IPS-20b (cell line): ENCODE measurements at regions not wholly inside any gene's neighbourhood (a gene's known extent, or its start where the extent isn't known, plus 50 kb on each side); places are given as distances from the start of the nearest gene placed in this dataset.

Experiments used
- H3K27ac ChIP-seq: one replicate; pipeline ENCODE4 v1.5.1; 2013; ENCODE audit warnings: low read length
- H3K27me3 ChIP-seq: 2 replicates; pipeline ENCODE4 v1.6.1; 2013; ENCODE audit warnings: mild to moderate bottlenecking, low read length, inconsistent platforms; ENCODE audit not compliant: insufficient read depth
- H3K36me3 ChIP-seq: 2 replicates; pipeline ENCODE4 v1.6.1; 2013; ENCODE audit warnings: low read depth, mild to moderate bottlenecking, inconsistent platforms, low read length, moderate library complexity; ENCODE audit not compliant: insufficient read depth
- H3K4me1 ChIP-seq: 2 replicates; pipeline ENCODE4 v1.6.1; 2013; ENCODE audit warnings: mild to moderate bottlenecking, control low read depth, inconsistent platforms, low read length, moderate library complexity; ENCODE audit not compliant: insufficient read depth
- H3K4me3 ChIP-seq: 2 replicates; pipeline ENCODE4 v1.5.1; 2013; ENCODE audit warnings: mild to moderate bottlenecking, low read length, inconsistent platforms
- H3K9ac ChIP-seq: 2 replicates; pipeline ENCODE4 v1.6.1; 2013; ENCODE audit warnings: low read depth, mild to moderate bottlenecking, inconsistent platforms, low read length, moderate library complexity
- H3K9me3 ChIP-seq: 2 replicates; pipeline ENCODE4 v1.6.1; 2013; ENCODE audit warnings: mild to moderate bottlenecking, low read depth, low read length, inconsistent platforms; ENCODE audit not compliant: insufficient read depth

DNA sequence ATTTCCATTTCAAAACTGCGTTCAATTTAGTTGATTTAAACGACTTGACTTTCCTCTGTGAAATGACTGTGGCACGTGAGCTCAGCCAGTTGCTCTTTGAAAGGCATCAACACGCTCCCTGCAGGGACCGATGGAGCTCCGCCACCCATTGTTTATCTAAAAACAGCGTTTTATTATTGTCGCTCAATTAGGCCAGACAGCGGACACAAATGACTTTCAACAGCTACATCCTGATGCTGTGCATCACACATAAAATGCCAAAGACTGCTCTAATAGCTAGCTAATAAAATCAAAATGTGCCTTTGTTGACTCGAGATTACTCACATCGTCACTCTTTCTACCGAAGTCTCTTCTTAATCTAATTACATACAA lies 332.5 kb downstream of the CD83 start:
- peaks cover 9% of the 10 kb centered on the region for H3K9me3 ChIP-seq
- H3K27ac ChIP-seq = no peak overlapping the region
- peaks cover 14% of the 10 kb centered on the region; the same call in 1 of the 2 replicates for H3K27me3 ChIP-seq
- no peak overlapping the region for H3K9ac ChIP-seq
- no peak overlapping the region; the same call in 1 of the 2 replicates for H3K4me3 ChIP-seq
- H3K4me1 ChIP-seq = peaks cover 13% of the 10 kb centered on the region; the same call in 1 of the 2 replicates
- no peaks in the 10 kb centered on the region for H3K36me3 ChIP-seq

DNA sequence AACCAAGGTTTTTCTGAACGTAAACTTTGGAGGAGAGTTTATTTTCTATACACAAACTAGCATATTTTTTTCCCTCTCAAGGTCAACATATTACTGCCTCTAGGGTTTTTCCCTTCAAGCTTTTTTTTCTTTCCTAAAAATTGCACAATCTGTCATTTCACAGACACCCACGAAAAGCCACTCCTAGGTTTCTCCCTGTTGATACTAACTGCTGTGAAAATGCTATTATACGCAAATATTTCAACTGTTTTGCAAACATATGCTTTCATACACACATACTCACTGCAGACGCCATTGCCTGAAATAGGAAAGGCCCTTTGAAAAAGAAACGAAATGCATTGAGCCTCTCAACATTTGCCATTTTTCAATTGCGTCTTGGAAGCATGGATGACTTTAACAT lies 333.0 kb downstream of the CD83 start:
- Histone ChIP-seq H3K36me3 (no peaks in the 10 kb centered on the region), H3K4me1 (peaks cover 13% of the 10 kb centered on the region; the same call in 1 of the 2 replicates), H3K27ac (no peak overlapping the region), H3K27me3 (peaks cover 14% of the 10 kb centered on the region; the same call in 1 of the 2 replicates), H3K9me3 (peaks cover 9% of the 10 kb centered on the region), H3K4me3 (no peak overlapping the region), H3K9ac (no peak overlapping the region)

DNA sequence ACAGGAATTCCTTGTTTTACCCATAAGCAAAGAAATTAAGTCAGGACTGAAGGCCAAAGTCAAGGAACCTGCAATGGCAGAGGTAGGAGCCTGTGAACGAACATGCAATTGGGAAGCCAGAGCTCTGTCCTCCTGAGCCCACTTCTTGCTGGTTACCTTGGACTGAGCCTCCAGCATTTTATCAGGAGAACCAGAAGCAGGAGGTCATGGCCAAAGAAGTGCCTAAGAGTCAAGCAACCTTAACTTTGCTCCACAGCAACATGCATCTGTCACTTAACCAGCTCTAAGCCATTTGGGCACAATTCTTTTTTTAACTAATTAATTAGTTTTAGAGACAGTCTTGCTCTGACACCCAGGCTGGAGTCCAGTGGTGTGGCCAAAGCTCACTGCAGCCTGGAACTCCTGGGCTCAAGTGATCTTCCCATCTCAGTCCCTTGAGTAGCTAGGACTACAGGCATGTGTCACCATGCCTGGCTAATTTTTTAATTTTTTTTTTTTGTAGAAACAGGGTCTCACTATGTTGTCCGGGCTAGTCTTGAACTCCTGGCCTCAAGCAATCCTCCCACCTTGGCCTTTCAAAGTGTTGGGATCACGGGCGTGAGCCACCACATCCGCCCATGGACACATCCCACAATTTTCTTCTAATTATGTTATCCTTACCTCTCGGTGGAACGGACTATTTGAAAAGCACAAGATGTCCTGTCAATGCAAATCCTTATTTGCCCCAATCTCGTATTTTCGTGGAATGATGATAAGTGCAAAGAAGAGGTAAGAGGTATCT lies 334.2 kb downstream of the CD83 start:
- H3K36me3 ChIP-seq = no peaks in the 10 kb centered on the region
- no peak overlapping the region for H3K27ac ChIP-seq
- H3K27me3 ChIP-seq = peaks cover 14% of the 10 kb centered on the region; the same call in 1 of the 2 replicates
- H3K9ac ChIP-seq = no peak overlapping the region
- H3K9me3 ChIP-seq = peaks cover 9% of the 10 kb centered on the region
- peaks cover 13% of the 10 kb centered on the region; the same call in 1 of the 2 replicates for H3K4me1 ChIP-seq
- no peak overlapping the region for H3K4me3 ChIP-seq

DNA sequence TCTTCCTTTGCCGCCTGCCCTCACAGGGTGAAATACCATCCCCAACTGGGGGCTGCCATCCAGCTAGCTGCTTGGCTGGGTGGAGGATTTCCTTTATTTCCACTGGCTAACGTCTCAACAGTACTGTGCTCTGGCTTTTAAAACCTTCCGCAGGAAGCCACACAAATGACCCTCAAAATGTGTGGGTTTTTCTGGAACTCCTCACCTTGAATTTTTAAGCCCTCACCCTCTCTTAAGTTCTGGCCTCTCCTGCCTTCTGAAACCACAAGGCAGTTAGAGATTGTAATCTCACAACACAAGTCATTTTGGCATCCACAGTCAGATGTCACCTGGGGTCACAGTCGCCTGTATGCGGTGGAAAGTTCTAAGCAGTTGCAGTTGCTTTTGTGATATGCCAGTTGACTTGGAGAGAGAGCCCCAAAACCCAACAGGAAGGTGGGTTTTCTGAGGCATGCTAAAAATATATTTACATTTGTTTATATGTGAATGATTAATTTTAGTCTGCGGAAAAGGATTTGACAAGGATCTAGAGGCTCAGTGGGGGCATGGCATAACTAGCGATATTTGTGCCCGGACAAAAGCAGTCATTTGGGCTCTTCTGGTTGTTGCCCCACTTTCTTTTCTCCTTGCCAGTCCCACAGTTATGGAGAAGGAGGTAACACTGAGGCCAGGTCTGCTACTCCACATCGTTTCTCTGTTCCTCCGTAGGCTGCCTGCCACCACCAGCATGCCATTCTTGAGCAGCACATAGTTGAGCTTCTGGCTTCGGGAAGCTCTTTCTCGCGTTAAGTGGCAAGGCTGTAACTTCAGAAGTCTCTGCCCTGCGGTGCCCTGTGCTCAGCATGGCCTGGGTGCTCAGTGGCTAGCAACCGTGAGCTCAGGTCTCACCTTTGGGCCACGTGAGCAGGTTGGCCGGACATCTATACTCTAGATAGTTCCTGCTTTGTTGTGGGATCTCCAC lies 335.3 kb downstream of the CD83 start:
- H3K27me3 ChIP-seq = peaks cover 14% of the 10 kb centered on the region; the same call in 1 of the 2 replicates
- H3K36me3 ChIP-seq = no peaks in the 10 kb centered on the region
- no peak overlapping the region for H3K27ac ChIP-seq
- H3K9ac ChIP-seq = no peak overlapping the region
- peaks cover 13% of the 10 kb centered on the region; the same call in 1 of the 2 replicates for H3K4me1 ChIP-seq
- peaks cover 6% of the 10 kb centered on the region for H3K9me3 ChIP-seq
- H3K4me3 ChIP-seq = no peak overlapping the region

DNA sequence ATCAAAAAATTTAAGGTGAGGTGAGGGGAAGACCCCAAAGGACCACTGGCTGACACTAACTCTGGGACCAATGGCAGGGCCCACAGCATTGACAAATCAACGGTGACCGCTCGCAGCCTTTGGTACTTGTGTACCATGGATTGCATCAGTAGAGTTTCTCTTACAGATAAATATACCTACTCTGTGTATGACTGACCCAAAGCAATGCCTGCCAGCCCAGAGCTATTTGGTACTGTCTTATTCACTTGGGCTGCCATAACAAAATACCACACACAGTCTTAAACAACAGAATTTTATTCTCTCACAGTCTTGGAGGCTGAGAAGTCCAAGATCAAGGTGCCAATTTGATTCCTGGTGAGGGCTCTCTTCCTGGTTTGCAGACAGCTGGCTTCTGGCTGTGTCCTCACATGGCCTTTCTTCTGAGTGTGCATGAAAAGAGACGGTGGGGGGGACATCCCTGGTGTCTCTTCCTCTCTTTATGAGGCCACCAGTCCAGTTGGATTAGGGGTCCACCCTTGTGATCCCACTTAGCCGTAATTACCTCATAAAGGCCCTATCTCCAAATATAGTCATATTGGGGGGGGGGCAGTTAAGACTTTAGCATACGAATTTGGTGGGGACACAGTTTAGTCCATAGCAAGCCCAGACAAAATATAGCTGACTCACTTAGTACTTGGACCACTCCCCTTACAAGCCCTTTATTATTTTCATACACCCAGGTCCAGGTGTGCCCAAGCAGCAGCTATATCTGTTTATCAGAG lies 336.3 kb downstream of the CD83 start:
- Histone ChIP-seq H3K36me3 (no peaks in the 10 kb centered on the region), H3K4me1 (peaks cover 13% of the 10 kb centered on the region; the same call in 1 of the 2 replicates), H3K4me3 (no peak overlapping the region), H3K27ac (no peak overlapping the region), H3K9ac (no peak overlapping the region), H3K27me3 (peaks cover 14% of the 10 kb centered on the region; the same call in 1 of the 2 replicates), H3K9me3 (no peaks in the 10 kb centered on the region)

DNA sequence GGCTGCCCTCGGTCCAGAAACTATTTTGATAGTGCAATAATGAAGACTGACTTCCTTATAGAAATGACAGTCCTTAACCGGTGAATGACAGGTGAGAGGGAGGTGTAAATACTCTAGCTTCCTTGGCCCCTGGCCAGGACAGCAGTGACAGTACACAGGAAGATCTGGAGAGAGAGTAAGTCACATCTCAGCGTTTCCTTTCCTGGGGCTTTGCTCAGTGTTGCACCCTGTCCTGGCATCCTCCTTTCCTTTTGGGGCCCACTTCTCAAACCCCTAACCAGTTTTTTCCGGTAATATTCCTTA lies 336.9 kb downstream of the CD83 start:
- no peaks in the 10 kb centered on the region for H3K36me3 ChIP-seq
- H3K27ac ChIP-seq = no peak overlapping the region
- peaks cover 12% of the 10 kb centered on the region; the same call in 1 of the 2 replicates for H3K4me1 ChIP-seq
- no peak overlapping the region for H3K4me3 ChIP-seq
- H3K9ac ChIP-seq = no peak overlapping the region
- peaks cover 14% of the 10 kb centered on the region; the same call in 1 of the 2 replicates for H3K27me3 ChIP-seq
- no peaks in the 10 kb centered on the region for H3K9me3 ChIP-seq

DNA sequence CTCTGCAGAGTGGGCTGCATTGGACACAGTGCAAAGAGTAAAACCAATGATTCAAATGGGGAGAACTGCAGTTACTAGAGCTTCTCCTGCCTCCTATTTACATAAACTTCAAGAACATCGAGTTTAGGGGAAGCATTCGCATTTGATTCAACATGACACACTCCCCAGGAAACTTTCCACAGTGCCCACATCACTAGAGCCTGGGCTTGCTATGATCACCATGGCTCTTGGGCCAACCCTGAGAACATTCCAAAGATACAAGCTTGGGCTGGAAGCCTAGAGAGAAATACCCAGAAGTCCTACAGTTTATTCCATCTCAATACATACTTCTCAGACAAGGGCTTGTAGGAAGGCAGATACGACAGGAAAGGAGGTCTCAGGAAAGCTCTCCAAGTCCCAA lies 337.9 kb downstream of the CD83 start:
- Histone ChIP-seq H3K4me1 (peaks cover 2% of the 10 kb centered on the region; the same call in 1 of the 2 replicates), H3K27ac (no peak overlapping the region), H3K9me3 (no peaks in the 10 kb centered on the region), H3K9ac (no peak overlapping the region), H3K27me3 (peaks cover 12% of the 10 kb centered on the region; the same call in 1 of the 2 replicates), H3K4me3 (no peak overlapping the region), H3K36me3 (no peaks in the 10 kb centered on the region)

DNA sequence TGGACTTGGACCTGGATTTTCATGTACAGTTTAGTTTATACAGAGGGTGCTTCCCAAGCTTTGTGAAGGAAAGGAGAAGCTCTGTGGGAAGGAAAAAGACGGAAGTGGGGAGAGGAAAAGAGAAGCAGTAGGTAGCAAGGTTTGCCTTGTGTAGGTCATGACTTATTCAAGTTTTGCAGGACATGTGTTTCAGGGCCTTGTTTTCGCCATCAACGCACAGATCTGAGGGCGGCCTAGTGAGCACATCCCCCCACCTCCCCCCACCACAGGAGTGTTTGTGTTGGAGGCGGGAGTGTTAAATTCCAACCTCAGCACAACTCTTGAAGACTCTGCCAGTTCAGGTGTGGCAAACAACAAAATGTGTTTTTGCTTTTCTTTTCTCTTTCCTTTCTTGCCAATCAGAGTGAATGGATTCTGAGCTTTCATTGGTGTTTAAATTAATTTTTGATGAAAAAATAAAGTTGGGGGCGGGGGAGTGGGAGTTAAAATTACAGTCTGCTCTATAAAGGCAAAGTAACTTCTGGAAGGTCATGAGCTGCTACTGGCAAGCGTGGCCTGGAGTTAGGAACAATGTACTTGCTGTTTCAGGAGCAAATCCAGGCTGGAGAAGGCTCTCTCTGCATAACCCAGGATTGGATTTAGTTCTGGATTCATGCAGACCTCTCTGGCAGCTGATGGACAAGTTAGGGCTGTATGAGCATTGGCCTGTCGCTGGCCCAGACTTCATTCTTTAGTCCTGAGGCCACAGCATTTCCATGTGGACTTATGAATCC lies 338.5 kb downstream of the CD83 start:
- Histone ChIP-seq H3K27ac (no peak overlapping the region), H3K9ac (no peak overlapping the region), H3K36me3 (no peaks in the 10 kb centered on the region)

DNA sequence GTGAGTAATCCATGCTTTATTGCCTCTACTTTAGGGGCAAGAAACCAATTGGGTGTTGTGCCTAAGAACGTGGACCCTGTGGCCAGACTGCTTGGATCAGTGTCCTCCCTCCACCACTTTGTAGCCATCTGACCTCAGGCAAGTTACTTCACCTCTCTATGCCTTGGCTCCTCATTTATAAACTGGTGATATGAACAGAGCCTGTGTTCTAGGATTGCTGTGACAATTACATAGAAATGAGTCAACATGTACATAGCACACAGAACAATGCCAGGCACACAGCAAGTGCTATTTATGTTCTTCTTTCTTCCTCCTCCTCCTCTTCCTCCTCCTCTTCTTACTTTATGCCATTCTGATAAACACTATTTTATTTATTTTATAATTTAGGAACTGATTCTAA lies 339.4 kb downstream of the CD83 start:
- Histone ChIP-seq H3K4me1 (no peaks in the 10 kb centered on the region), H3K4me3 (no peak overlapping the region), H3K9ac (no peak overlapping the region), H3K36me3 (no peaks in the 10 kb centered on the region), H3K9me3 (no peaks in the 10 kb centered on the region), H3K27ac (no peak overlapping the region), H3K27me3 (no peaks in the 10 kb centered on the region)

More for the DNA sequence above, 338.5 kb downstream of the CD83 start:
- Histone ChIP-seq H3K27me3 (peaks cover 5% of the 10 kb centered on the region; the same call in 1 of the 2 replicates), H3K4me1 (no peaks in the 10 kb centered on the region), H3K4me3 (no peak overlapping the region), H3K9me3 (no peaks in the 10 kb centered on the region)

DNA sequence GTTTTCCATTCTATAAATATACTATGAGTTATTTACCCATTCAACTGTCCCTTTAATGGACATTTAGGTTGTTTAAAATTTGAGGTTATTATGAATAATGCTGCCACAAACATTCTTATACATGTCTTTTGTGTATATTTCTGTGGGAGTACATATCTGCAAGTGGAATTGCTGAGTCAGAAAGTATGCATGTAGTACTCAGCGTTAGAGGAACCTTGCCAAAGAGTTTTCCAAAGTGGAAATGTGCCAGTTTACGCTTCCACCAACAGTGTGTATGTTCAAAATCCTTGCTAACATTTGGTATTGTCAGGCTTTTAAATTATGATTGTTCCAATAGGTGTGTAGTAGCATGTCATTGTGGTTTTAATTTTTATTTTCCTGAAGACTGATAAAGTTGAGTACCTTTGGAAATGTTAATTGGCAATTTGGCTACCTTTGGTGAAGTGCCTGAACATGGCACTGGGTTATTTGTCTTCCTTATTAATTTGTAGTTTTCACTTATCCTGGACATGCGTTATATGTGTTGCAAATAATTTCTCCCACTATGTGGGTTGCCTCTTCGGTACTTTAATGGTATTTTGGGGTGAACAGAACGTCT lies 341.2 kb downstream of the CD83 start:
- Histone ChIP-seq H3K9ac (no peak overlapping the region), H3K9me3 (no peaks in the 10 kb centered on the region; the same call in 1 of the 2 replicates)

More for the DNA sequence above, 341.2 kb downstream of the CD83 start:
- Histone ChIP-seq H3K27me3 (no peaks in the 10 kb centered on the region), H3K4me1 (no peaks in the 10 kb centered on the region), H3K27ac (no peak overlapping the region), H3K36me3 (no peaks in the 10 kb centered on the region), H3K4me3 (no peak overlapping the region)
